ENCODE measurements at regions not wholly inside any gene's neighbourhood (a gene's known extent, or its start where the extent isn't known, plus 50 kb on each side); places are given as distances from the start of the nearest gene placed in this dataset.

GRCh38 chr18:9032519-9032918, 70.0 kb upstream of the NDUFV2 start (continued):
- no peak for TF ChIP-seq CHD7 (IDR thresholded peaks at IDR 0.05; ENCODE audit: insufficient replicate concordance, low read length)
- TF ChIP-seq BCL11A (IDR thresholded peaks at IDR 0.05; ENCODE audit: low read depth in 2 of 2, low read length in 2 of 2): no peak

All from H1 (cell line).